AG04450 (cell line): ENCODE measurements at regions not wholly inside any gene's neighbourhood (a gene's known extent, or its start where the extent isn't known, plus 50 kb on each side); places are given as distances from the start of the nearest gene placed in this dataset.
A peak's percentile ranks its signal among the peaks of the same experiment; 100 is the strongest.

ENCODE experiments used
- CTCF ChIA-PET: fragments of 300-600, 350-600 bp; formaldehyde crosslinking; extraction: SDS; loops from one replicate; lab custom pipeline; 2022; ENCODE audit warnings: antibody characterized with exemption, inconsistent platforms; lab: Charles Lee
- POLR2A ChIA-PET: fragments of 350-600 bp; formaldehyde crosslinking; extraction: SDS; loops from one replicate; lab custom pipeline; 2021; ENCODE audit warnings: antibody characterized with exemption, inconsistent platforms; lab: Yijun Ruan, JAX
- DNase-seq: peaks from one replicate; pipeline ENCODE4 v3.0.0-alpha.2; 2011; ENCODE audit warnings: low read depth, low spot score
- H3K27ac ChIP-seq: one replicate; pipeline ENCODE4 v1.5.1; 2012; ENCODE audit warnings: low read depth, low read length, control low read depth
- H3K27me3 ChIP-seq: one replicate; pipeline ENCODE4 v1.6.0; 2012; ENCODE audit warnings: low read length; ENCODE audit not compliant: control insufficient read depth, insufficient read depth
- H3K4me3 ChIP-seq: 2 replicates; pipeline ENCODE4 v1.5.1; 2011; ENCODE audit warnings: mild to moderate bottlenecking, low read depth, low read length, control low read depth
- H3K9me3 ChIP-seq: 2 replicates; pipeline ENCODE4 v1.5.1; 2012; ENCODE audit warnings: low read length; ENCODE audit not compliant: control insufficient read depth, insufficient read depth
- TF ChIP-seq, protein P1 (sequence below): IDR thresholded peaks from 2 replicates; pipeline ENCODE4 v1.5.1; 2011; ENCODE audit warnings: low read depth, low read length, control low read depth, inconsistent platforms

DNA sequence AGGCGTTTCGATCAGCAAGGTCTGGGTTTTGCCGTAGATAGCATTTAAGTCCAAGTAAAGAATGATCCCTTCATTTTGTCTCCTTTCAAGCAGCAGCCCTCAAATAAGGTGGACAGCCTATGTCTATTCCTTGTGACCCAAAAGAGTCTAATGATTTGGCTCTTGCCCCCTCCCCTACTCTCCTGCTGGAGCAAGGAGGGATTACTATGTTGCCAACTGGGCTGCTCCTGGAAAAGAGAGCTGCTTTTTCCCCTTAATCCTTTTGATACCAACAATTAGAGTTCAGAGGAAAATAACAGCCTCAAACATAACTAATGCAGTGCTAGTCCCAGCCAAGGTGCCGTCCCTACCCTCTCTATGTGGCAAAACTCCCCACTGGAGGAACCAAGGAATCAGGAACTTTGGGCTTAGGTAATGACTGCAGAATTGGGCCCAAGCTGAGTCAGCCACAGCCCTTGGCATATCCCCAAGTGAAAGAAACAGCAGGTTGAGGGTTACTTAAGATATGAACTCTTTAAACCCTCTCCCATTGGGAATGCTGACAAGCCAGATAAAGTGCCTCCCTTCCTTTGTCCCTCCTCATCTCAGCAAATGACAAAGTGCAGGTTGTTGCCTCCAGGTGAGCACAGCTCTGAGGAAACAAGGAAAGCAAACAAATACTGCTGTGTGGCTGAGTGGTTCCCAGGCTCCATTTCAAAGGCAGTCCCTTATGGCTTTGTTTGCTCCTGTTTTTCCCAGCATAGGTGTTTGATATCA is 643.7 kb downstream of the INHBA start:
- no peak for DNase-seq
- CTCF ChIA-PET, result no interaction called here
- no peaks in the 10 kb centered on the region for H3K27me3 ChIP-seq
- TF ChIP-seq, protein P1, sequence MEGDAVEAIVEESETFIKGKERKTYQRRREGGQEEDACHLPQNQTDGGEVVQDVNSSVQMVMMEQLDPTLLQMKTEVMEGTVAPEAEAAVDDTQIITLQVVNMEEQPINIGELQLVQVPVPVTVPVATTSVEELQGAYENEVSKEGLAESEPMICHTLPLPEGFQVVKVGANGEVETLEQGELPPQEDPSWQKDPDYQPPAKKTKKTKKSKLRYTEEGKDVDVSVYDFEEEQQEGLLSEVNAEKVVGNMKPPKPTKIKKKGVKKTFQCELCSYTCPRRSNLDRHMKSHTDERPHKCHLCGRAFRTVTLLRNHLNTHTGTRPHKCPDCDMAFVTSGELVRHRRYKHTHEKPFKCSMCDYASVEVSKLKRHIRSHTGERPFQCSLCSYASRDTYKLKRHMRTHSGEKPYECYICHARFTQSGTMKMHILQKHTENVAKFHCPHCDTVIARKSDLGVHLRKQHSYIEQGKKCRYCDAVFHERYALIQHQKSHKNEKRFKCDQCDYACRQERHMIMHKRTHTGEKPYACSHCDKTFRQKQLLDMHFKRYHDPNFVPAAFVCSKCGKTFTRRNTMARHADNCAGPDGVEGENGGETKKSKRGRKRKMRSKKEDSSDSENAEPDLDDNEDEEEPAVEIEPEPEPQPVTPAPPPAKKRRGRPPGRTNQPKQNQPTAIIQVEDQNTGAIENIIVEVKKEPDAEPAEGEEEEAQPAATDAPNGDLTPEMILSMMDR, result no peak
- H3K27ac ChIP-seq, result no peak overlapping the region
- H3K4me3 ChIP-seq, result no peak overlapping the region
- H3K9me3 ChIP-seq, result peaks cover 5% of the 10 kb centered on the region; the same call in 1 of the 2 replicates
- POLR2A ChIA-PET, result no interaction called here

DNA sequence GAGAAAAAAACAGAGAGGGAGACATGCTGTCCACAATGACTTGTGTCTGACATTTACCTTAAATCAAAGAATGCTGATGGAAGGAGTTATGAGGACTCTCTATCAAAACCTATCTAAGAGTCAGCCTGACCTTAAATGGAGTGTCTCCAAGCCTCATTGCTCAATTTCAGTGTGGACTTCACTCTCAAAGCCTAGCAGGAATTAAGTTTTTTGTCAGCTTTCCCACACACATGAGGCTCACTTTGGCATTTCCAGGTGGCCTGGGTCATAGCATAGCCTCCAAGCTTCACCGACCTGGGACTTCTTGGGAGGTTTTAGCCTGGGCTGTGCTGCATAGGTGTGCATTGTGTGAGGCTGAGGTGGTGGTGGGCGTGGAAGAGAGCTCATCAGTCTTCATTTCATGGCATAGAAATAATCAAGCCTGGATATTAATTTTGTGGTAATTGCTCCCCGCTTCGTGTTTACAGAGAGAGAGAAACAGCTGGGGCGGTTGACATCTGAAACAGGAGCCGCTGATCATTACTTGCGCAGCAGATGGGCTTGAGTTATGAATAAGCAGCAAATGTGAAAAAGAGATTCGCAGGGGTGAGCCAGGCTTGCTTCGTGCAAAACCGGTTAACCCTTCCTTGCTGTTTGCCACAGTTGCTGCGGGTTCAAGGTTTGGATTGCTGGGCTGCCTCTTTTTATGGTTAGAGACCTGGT is 647.8 kb downstream of the INHBA start:
- TF ChIP-seq, protein P1, result no peak
- CTCF ChIA-PET, result no interaction called here
- DNase-seq, result no peak
- H3K9me3 ChIP-seq, result peaks cover 5% of the 10 kb centered on the region; the same call in 1 of the 2 replicates
- no peak overlapping the region for H3K27ac ChIP-seq
- H3K27me3 ChIP-seq, result no peaks in the 10 kb centered on the region
- no peak overlapping the region for H3K4me3 ChIP-seq
- POLR2A ChIA-PET, result interaction anchor here (0.6 kb wide), 1 partner anchor 137 kb away, joined by 4 read pairs; no protein-coding TSS in a partner anchor

DNA sequence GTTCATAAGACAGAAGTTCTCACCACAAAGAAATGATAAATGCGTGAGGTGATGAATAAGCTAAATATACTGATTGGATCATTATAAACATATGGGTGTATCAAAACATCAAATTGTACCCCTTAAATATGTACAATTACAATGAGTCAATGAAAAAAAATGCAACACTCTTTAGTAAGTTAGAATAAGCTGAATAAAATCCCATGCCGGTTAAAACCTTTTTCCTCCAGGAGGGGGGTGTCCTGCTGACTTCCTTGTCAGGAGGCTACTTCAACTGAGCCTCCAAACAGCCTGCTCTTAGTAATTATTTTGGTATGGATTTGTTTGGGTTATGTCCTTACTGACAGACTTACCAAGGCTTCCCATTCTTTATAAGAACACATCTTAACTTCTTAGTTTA is 649.1 kb downstream of the INHBA start:
- Histone ChIP-seq H3K27ac (no peak overlapping the region), H3K27me3 (no peaks in the 10 kb centered on the region), H3K4me3 (no peak overlapping the region), H3K9me3 (peaks cover 5% of the 10 kb centered on the region; the same call in 1 of the 2 replicates)
- ChIA-PET CTCF (interaction anchor here (1.5 to 2.6 kb wide), 2 partner anchors 50 to 643 kb away, joined by 4 to 6 read pairs; no protein-coding TSS in a partner anchor), POLR2A (no interaction called here)
- DNase-seq, result peak; percentile 51
- TF ChIP-seq, protein P1, result peak; percentile 49

DNA sequence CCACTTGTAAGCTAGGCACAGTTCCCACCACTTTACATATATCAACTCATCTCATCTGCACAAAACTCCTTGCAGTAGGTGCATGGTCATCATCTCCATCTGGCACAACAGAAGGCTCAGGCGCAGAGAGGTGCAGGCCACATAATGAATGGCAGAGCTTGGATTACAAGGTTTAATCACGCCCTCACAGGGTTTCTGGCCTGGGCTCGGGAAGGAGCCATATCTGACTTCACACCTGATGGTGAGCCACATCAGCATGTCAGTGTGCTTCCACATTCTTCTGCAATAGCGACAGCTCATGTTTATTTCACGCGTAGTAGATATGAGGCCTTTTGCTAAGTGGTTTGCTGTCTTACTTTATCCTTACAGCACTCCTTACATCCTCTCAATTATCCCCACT is 650.2 kb downstream of the INHBA start:
- TF ChIP-seq, protein P1, result no peak
- Histone ChIP-seq H3K4me3 (no peak overlapping the region), H3K27me3 (no peaks in the 10 kb centered on the region), H3K27ac (no peak overlapping the region), H3K9me3 (peaks cover 5% of the 10 kb centered on the region; the same call in 1 of the 2 replicates)
- no peak for DNase-seq
- CTCF ChIA-PET, result interaction anchor here (1.5 to 2.6 kb wide), 2 partner anchors 49 to 644 kb away, joined by 4 to 6 read pairs; no protein-coding TSS in a partner anchor
- POLR2A ChIA-PET, result no interaction called here
